IMR-90 (cell line): ENCODE measurements at regions not wholly inside any gene's neighbourhood (a gene's known extent, or its start where the extent isn't known, plus 50 kb on each side); places are given as distances from the start of the nearest gene placed in this dataset.

Experiments
- ATAC-seq: fragments of 200-7000 bp; cut with Tn5 transposase; 2 replicates; pipeline ENCODE4 v1.9.1; 2020; ENCODE audit warnings: low read depth, mild to moderate bottlenecking, moderate library complexity
- BruUV-seq: library from RNA; stranded (reverse); fragments of 400-500 nt; replicated peaks from 2 replicates; lab custom pipeline; 2021; lab: Mats Ljungman, UMichigan
- CTCF ChIA-PET: fragments of 300-600 bp; formaldehyde crosslinking; extraction: SDS; loops from one replicate; lab custom pipeline; 2021; ENCODE audit warnings: antibody characterized with exemption; lab: Yijun Ruan, JAX
- POLR2A ChIA-PET: fragments of 300-600 bp; sonication (Branson Sonifier 250); formaldehyde crosslinking; loops from one replicate; lab custom pipeline; 2022; ENCODE audit warnings: antibody characterized with exemption; ENCODE audit not compliant: unreplicated experiment; lab: Charles Lee
- DNase-seq: peaks from one replicate; pipeline ENCODE4 v3.0.0; 2013
- H2AFZ ChIP-seq: replicated peaks from 2 replicates; pipeline ENCODE3; 2013; ENCODE audit warnings: low read length, mild to moderate bottlenecking; ENCODE audit not compliant: poor library complexity
- H2AK5ac ChIP-seq: 2 replicates; pipeline ENCODE4 v1.6.1; 2013; ENCODE audit warnings: low read depth, low read length, inconsistent platforms
- H2AK9ac ChIP-seq: replicated peaks from 2 replicates; pipeline ENCODE3; 2013; ENCODE audit warnings: mild to moderate bottlenecking, low read depth, low read length, moderate library complexity; ENCODE audit not compliant: poor library complexity
- H2BK120ac ChIP-seq: 2 replicates; pipeline ENCODE4 v1.6.1; 2013; ENCODE audit warnings: low read depth, low read length, inconsistent platforms
- H2BK15ac ChIP-seq: 3 replicates; pipeline ENCODE4 v1.6.1; 2013; ENCODE audit warnings: low read depth, low read length, inconsistent platforms
- H2BK20ac ChIP-seq: 2 replicates; pipeline ENCODE4 v1.6.1; 2013; ENCODE audit warnings: low read depth, mild to moderate bottlenecking, inconsistent platforms, low read length, moderate library complexity
- H2BK5ac ChIP-seq: 2 replicates; pipeline ENCODE4 v1.6.1; 2013; ENCODE audit warnings: mild to moderate bottlenecking, low read depth, low read length, inconsistent platforms; ENCODE audit not compliant: poor library complexity, severe bottlenecking
- H3K14ac ChIP-seq: replicated peaks from 2 replicates; pipeline ENCODE4 v1.6.1; 2013; ENCODE audit warnings: low read depth, low read length, inconsistent platforms
- H3K18ac ChIP-seq: 2 replicates; pipeline ENCODE4 v1.6.1; 2013; ENCODE audit warnings: low read depth, low read length, control low read depth
- H3K23ac ChIP-seq: 2 replicates; pipeline ENCODE4 v1.6.1; 2013; ENCODE audit warnings: low read depth, low read length, inconsistent platforms
- H3K27ac ChIP-seq: 2 replicates; pipeline ENCODE4 v1.5.1; 2013; ENCODE audit warnings: mild to moderate bottlenecking, control low read depth, low read length; ENCODE audit not compliant: insufficient read depth
- H3K27me3 ChIP-seq: 2 replicates; pipeline ENCODE4 v1.6.1; 2013; ENCODE audit warnings: low read length; ENCODE audit not compliant: control insufficient read depth, insufficient read depth
- H3K36me3 ChIP-seq: 2 replicates; pipeline ENCODE4 v1.6.1; 2013; ENCODE audit warnings: low read length, mixed read lengths; ENCODE audit not compliant: control insufficient read depth, insufficient read depth
- H3K4ac ChIP-seq: 2 replicates; pipeline ENCODE4 v1.6.1; 2013; ENCODE audit warnings: low read depth, low read length, inconsistent platforms
- H3K4me1 ChIP-seq: 2 replicates; pipeline ENCODE4 v1.6.1; 2013; ENCODE audit warnings: low read length, mixed read lengths; ENCODE audit not compliant: control insufficient read depth, insufficient read depth
- H3K4me2 ChIP-seq: 2 replicates; pipeline ENCODE4 v1.6.1; 2013; ENCODE audit warnings: low read depth, mild to moderate bottlenecking, control low read depth, low read length, moderate library complexity
- H3K4me3 ChIP-seq: 2 replicates; pipeline ENCODE4 v1.5.1; 2013; ENCODE audit warnings: low read depth, mild to moderate bottlenecking, control low read depth, low read length, moderate library complexity; ENCODE audit not compliant: insufficient read depth
- H3K56ac ChIP-seq: 2 replicates; pipeline ENCODE4 v1.6.1; 2013; ENCODE audit warnings: low read length, inconsistent platforms; ENCODE audit not compliant: insufficient read depth; ENCODE audit errors: extremely low read depth
- H3K79me1 ChIP-seq, 2 experiments: 2 replicates each; pipeline ENCODE4 v1.6.1; 2013; ENCODE audit warnings: low read length in 2 of 2, inconsistent platforms in 1 of 2, low read depth in 1 of 2
- H3K9ac ChIP-seq: 2 replicates; pipeline ENCODE4 v1.6.1; 2013; ENCODE audit warnings: low read depth, low read length, control low read depth
- H3K9me1 ChIP-seq: 2 replicates; pipeline ENCODE4 v1.6.1; 2013; ENCODE audit warnings: low read length, inconsistent platforms; ENCODE audit not compliant: insufficient read depth
- H3K9me3 ChIP-seq: 2 replicates; pipeline ENCODE4 v1.6.1; 2013; ENCODE audit warnings: low read length; ENCODE audit not compliant: control insufficient read depth, insufficient read depth
- H4K20me1 ChIP-seq: 2 replicates; pipeline ENCODE4 v1.6.1; 2013; ENCODE audit warnings: low read length, inconsistent platforms; ENCODE audit not compliant: insufficient read depth
- H4K5ac ChIP-seq: 2 replicates; pipeline ENCODE4 v1.6.1; 2013; ENCODE audit warnings: mild to moderate bottlenecking, low read depth, low read length, control low read depth
- H4K8ac ChIP-seq, 2 experiments: 2 replicates each; pipeline ENCODE4 v1.6.1; 2013; ENCODE audit warnings: low read depth in 2 of 2, low read length in 2 of 2, control low read depth in 1 of 2, inconsistent platforms in 1 of 2
- H4K91ac ChIP-seq: 2 replicates; pipeline ENCODE4 v1.6.1; 2013; ENCODE audit warnings: low read depth, low read length, inconsistent platforms; ENCODE audit not compliant: insufficient read depth
- BHLHE40 ChIP-seq: fragments of 150-350 bp; IDR thresholded peaks from 2 replicates; pipeline ENCODE4 v1.6.1; 2016; ENCODE audit warnings: mild to moderate bottlenecking, low read depth, low read length
- CEBPB ChIP-seq: IDR thresholded peaks from 2 replicates; pipeline ENCODE4 v1.6.1; 2012; ENCODE audit warnings: low read depth, low read length, improper control_type of control experiment
- CTCF ChIP-seq: conservative IDR thresholded peaks from 2 replicates; pipeline ENCODE4 v1.5.1; 2012; ENCODE audit warnings: mild to moderate bottlenecking, low read depth, low read length, improper control_type of control experiment
- ELK1 ChIP-seq: fragments of 150-350 bp; IDR thresholded peaks from 2 replicates; pipeline ENCODE4 v1.6.1; 2016; ENCODE audit warnings: low read depth, mild to moderate bottlenecking, low read length, moderate library complexity, borderline replicate concordance
- MXI1 ChIP-seq: IDR thresholded peaks from 2 replicates; pipeline ENCODE4 v1.6.1; 2012; ENCODE audit warnings: low read depth, mild to moderate bottlenecking, low read length, moderate library complexity, borderline replicate concordance
- NFE2L2 ChIP-seq: fragments of 150-350 bp; IDR thresholded peaks from 2 replicates; pipeline ENCODE4 v1.6.1; 2016; ENCODE audit warnings: low read depth, mild to moderate bottlenecking, low read length
- POLR2A ChIP-seq: IDR thresholded peaks from 2 replicates; pipeline ENCODE4 v1.6.1; 2012; ENCODE audit warnings: mild to moderate bottlenecking, low read depth, low read length
- RAD21 ChIP-seq: IDR thresholded peaks from 2 replicates; pipeline ENCODE4 v1.6.1; 2012; ENCODE audit warnings: low read length, improper control_type of control experiment
- SMC3 ChIP-seq: fragments of 150-350 bp; IDR thresholded peaks from 2 replicates; pipeline ENCODE4 v1.6.1; 2016; ENCODE audit warnings: low read depth, mild to moderate bottlenecking, antibody characterized with exemption, low read length, moderate library complexity
- WGBS, 2 experiments: methylation state at CpG; one replicate each; pipeline versions ENCODE4 v1.1.5 to v1.1.7; 2013; ENCODE audit warnings: missing lambda C conversion rate in 2 of 2; ENCODE audit not compliant: insufficient read length in 1 of 2; ENCODE audit errors: extremely low coverage in 2 of 2; 5-methylcytosine and 5-hydroxymethylcytosine counted together
- dilution Hi-C: fragments of 300-500 bp; cut with HindIII; formaldehyde crosslinking; loops from one replicate; pipeline ENCODE4 v1.14.3; 2018; ENCODE audit warnings: low sequenced_read_pairs; ENCODE audit not compliant: unreplicated experiment
- in situ Hi-C: fragments of 300-500 bp; cut with MboI; formaldehyde crosslinking; loops from 3 replicates; pipeline ENCODE4 v1.14.3; 2019; ENCODE audit warnings: low sequenced_read_pairs, inconsistent platforms, mixed read lengths
- intact Hi-C: fragments of 100-400 bp; cut with micrococcal nuclease; formaldehyde crosslinking; loops from 2 replicates; pipeline ENCODE4 v1.10.0; 2022

GRCh38 chr5:158461240-158461854, 602.4 kb upstream of the CLINT1 start:
- Histone ChIP-seq H2BK5ac (no peak overlapping the region), H3K27ac (no peak overlapping the region), H3K23ac (no peak overlapping the region), H2AK9ac (no peak overlapping the region), H3K36me3 (no peaks in the 10 kb centered on the region), H3K4ac (no peak overlapping the region), H3K9me3 (no peaks in the 10 kb centered on the region), H2AFZ (no peak overlapping the region), H4K20me1 (no peaks in the 10 kb centered on the region), H3K14ac (no peak overlapping the region), H2AK5ac (no peak overlapping the region), H4K8ac (no peak overlapping the region), H3K79me1 (no peaks in the 10 kb centered on the region), H2BK15ac (no peak overlapping the region), H4K5ac (no peak overlapping the region), H2BK120ac (no peak overlapping the region), H3K4me3 (no peak overlapping the region), H3K27me3 (peaks cover 2% of the 10 kb centered on the region; the same call in 1 of the 2 replicates), H3K9me1 (no peaks in the 10 kb centered on the region), H3K18ac (no peak overlapping the region), H3K9ac (no peak overlapping the region), H3K4me1 (no peaks in the 10 kb centered on the region; the same call in 1 of the 2 replicates), H2BK20ac (no peak overlapping the region), H4K91ac (no peak overlapping the region), H3K56ac (no peak overlapping the region), H3K4me2 (no peak overlapping the region)
- TF ChIP-seq NFE2L2 (no peak), ELK1 (no peak), BHLHE40 (no peak), SMC3 (no peak), CTCF (no peak), MXI1 (no peak), CEBPB (no peak), RAD21 (no peak), POLR2A (no peak)
- dilution Hi-C loops (no loop called here), in situ Hi-C loops (no loop called here), intact Hi-C loops (no loop called here)
- ChIA-PET POLR2A (no interaction called here), CTCF (no interaction called here)
- no TSS peak for BruUV-seq
- DNase-seq (no peak), ATAC-seq (no peak)
- WGBS, 2 experiments, result no CpG with 5 or more reads among the region's 4 CpGs
